ENCODE measurements at regions not wholly inside any gene's neighbourhood (a gene's known extent, or its start where the extent isn't known, plus 50 kb on each side); places are given as distances from the start of the nearest gene placed in this dataset.

GRCh38 chr20:42020316-42020715, 402.1 kb upstream of the CHD6 start:
- no peak for DNase-seq (ENCODE audit: low read depth)

DNA sequence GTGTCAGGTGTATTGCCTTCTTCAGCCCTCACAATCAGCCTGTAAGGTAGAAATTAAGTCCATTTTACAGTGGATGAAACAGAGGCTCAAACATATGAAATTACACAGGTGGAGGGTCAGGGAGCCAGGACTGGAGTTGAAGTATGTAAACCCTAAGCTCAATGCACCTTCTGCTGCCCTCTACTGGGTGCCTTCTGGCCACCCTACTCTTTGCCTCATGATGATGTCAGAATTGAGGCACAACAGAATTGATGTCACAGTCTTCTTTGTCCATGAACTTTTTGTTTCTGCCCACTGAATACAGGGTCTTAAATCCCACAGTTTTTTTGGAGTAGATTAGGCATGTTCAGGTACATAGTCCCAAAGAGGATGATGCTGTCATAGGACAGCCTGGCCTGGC, 400.8 kb upstream of the CHD6 start:
- DNase-seq (ENCODE audit: low read depth) = no peak

- DNase-seq (ENCODE audit: low read depth) = no peak
Measured at GRCh38 chr20:42010090-42010489, 391.9 kb upstream of the CHD6 start.

GRCh38 chr20:42007251-42007650, 389.1 kb upstream of the CHD6 start:
- DNase-seq (ENCODE audit: low read depth) = no peak

GRCh38 chr20:42005211-42005610, 387.0 kb upstream of the CHD6 start:
- DNase-seq (ENCODE audit: low read depth) = no peak

DNA sequence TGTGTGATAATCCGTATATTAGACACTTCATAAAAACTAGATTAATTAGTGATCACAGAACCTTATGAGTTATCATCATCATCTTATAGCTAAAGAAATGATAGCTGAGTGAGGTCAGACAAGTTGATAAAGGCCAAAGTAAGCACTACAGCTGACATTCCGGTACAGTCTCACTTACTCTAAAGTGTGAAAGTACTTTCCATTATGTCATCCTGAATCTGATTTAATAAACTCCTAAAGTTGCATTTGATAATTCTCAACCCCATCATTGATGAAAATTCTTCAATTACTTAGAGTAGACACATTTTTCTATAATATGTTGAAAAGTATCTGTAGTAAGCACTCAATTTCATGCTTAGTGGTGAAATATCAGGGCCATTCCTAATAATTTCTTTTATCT, 385.2 kb upstream of the CHD6 start:
- no peak for DNase-seq (ENCODE audit: low read depth)

- DNase-seq (ENCODE audit: low read depth) = no peak
Measured at GRCh38 chr20:41998539-41999341, 380.6 kb upstream of the CHD6 start.

GRCh38 chr20:41996951-41997350, 378.8 kb upstream of the CHD6 start:
- no peak for DNase-seq (ENCODE audit: low read depth)

- no peak for DNase-seq (ENCODE audit: low read depth)
Measured at GRCh38 chr20:41992481-41992880, 374.3 kb upstream of the CHD6 start.

DNA sequence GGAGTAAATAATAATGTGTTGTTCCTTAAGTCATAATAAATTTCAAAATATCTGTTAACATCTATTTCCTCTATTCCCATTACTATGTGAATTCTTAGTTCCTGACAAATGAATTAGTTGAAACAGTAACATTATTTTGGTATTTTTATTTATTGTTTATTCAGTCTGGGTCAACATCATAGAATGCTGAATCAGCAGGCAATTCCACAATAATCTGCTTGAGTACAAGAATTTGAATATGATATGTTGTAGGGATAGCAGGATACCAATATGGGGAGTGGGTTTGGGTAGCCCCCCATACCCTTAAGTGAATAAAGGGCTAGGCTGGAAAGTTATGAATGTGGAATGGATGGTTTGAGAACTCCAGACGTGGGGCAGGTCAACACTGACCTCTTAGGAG, 373.2 kb upstream of the CHD6 start:
- no peak for DNase-seq (ENCODE audit: low read depth)

- no peak for DNase-seq (ENCODE audit: low read depth)
Measured at GRCh38 chr20:41989935-41990635, 371.9 kb upstream of the CHD6 start.

GRCh38 chr20:41989039-41989679, 371.0 kb upstream of the CHD6 start:
- DNase-seq (ENCODE audit: low read depth) = no peak

DNA sequence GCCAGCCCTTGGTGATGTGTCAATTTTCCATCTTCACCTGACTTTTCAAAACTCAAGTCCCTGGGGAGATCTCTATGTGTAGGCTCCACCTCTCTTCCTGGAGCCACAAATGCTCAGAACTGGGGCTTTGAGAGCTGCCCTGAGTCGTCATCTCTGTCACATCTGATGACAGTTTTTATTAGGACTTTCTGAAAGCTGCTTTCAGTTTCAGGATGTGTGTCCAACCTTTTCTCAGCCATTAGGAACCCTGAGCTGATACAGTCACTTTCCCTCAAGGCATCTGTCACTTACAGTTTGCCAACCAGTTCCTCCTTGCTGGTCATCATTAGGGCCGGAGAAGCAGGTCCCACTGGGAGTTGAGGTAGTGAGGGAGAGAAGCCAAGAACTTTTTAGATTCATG, 365.9 kb upstream of the CHD6 start:
- DNase-seq (ENCODE audit: low read depth) = no peak

GRCh38 chr20:41983159-41983558, 365.0 kb upstream of the CHD6 start:
- DNase-seq (ENCODE audit: low read depth) = no peak

GRCh38 chr20:41981746-41982145, 363.6 kb upstream of the CHD6 start:
- DNase-seq (ENCODE audit: low read depth) = no peak

DNA sequence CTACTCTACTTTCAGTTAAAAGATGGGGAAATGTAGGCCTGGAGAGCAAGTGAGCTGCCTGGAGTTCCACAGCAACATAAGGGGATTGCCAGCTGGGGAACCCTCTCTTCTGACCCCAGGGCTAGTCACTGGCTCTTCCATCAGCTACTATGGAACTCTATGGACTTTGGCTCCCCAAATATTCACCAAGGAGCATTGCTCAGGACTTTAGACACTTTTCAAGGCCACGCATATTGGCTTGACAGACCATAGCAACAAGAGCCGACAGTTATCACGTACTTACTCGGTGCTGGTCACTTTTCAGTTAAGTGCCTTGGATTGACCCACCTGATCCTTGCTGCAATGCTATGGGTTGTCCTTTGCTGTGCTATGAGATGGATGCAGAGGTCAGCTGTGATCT, 360.7 kb upstream of the CHD6 start:
- no peak for DNase-seq (ENCODE audit: low read depth)

GRCh38 chr20:41978246-41978790, 360.1 kb upstream of the CHD6 start:
- no peak for DNase-seq (ENCODE audit: low read depth)

- no peak for DNase-seq (ENCODE audit: low read depth)
Measured at GRCh38 chr20:41969656-41970055, 351.5 kb upstream of the CHD6 start.

DNA sequence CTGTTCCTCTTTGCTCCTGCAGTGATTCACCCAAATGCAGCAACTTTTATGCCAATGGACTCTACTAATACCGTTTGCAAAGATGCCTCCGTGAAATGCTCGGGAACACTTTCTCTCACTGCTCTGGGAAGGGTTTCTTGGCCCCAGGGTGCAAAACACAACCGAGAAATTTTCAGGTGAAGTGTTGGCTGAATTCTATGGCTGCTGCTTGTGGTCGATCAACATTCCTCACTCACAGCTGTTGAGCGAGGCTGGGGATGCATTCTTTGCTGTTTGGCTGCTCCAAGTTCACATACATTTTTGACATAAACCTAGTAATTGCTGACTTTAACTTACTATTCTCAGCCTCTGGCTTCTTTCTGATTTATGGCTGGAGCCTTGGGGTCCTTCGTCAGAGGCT, 342.0 kb upstream of the CHD6 start:
- DNase-seq (ENCODE audit: low read depth) = no peak

GRCh38 chr20:41958391-41958790, 340.2 kb upstream of the CHD6 start:
- no peak for DNase-seq (ENCODE audit: low read depth)

GRCh38 chr20:41956338-41957074, 338.3 kb upstream of the CHD6 start:
- no peak for DNase-seq (ENCODE audit: low read depth)

GRCh38 chr20:41952166-41952565, 334.0 kb upstream of the CHD6 start:
- no peak for DNase-seq (ENCODE audit: low read depth)
